Stomach (tissue), 8 donors: ENCODE measurements at regions not wholly inside any gene's neighbourhood (a gene's known extent, or its start where the extent isn't known, plus 50 kb on each side); places are given as distances from the start of the nearest gene placed in this dataset.

Experiments
- DNase-seq, 2 donors: peaks; one replicate each; pipeline versions ENCODE4 v3.0.0 to v3.0.0-alpha.2; 2013 to 2019
- H3K27ac ChIP-seq, 5 donors: fragments of 200-600 bp in 4 of 5; sonication (generic) in 4 of 5; one replicate each; pipeline ENCODE4 v1.5.1; 2013 to 2019; ENCODE audit warnings: mild to moderate bottlenecking in 1 of 5, moderate library complexity in 1 of 5
- H3K27me3 ChIP-seq, 3 donors: fragments of 200-600 bp; sonication (generic); one replicate each; pipeline ENCODE4 v1.5.1; 2017 to 2019; ENCODE audit warnings: mixed run types in 1 of 3
- H3K36me3 ChIP-seq, 4 donors: fragments of 200-600 bp; sonication (generic); 1 replicate in 3 of 4; 2 replicates in 1 of 4; pipeline ENCODE4 v1.5.1; 2016 to 2019
- H3K4me1 ChIP-seq, 4 donors: fragments of 200-600 bp; sonication (generic); one replicate each; pipeline ENCODE4 v1.5.1; 2016 to 2019
- H3K4me3 ChIP-seq, 4 donors: fragments of 200-600 bp; sonication (generic) in 3 of 4; one replicate each; pipeline ENCODE4 v1.5.1; 2016 to 2019; ENCODE audit warnings: mild to moderate bottlenecking in 1 of 4
- H3K9me3 ChIP-seq, 4 donors: fragments of 200-600 bp; sonication (generic); one replicate each; pipeline ENCODE4 v1.5.1; 2016 to 2019
- CTCF ChIP-seq, 7 experiments: fragments of 450-650 bp in 4 of 7; fragments of 200-600 bp in 3 of 7; sonication (generic) in 3 of 7; IDR thresholded peaks; one replicate each; pipeline ENCODE4 v1.5.1; 2016 to 2019; ENCODE audit warnings: antibody characterized with exemption in 7 of 7, control low read depth in 2 of 7, mild to moderate bottlenecking in 1 of 7
- EP300 ChIP-seq: sonication (generic); formaldehyde crosslinking; IDR thresholded peaks from one replicate; pipeline ENCODE4 v1.6.1; 2017; ENCODE audit warnings: antibody characterized with exemption
- POLR2A ChIP-seq, 4 donors: fragments of 450-650 bp; IDR thresholded peaks; one replicate each; pipeline ENCODE4 v1.6.1; 2016; ENCODE audit warnings: antibody characterized with exemption in 4 of 4, control low read depth in 2 of 4, mild to moderate bottlenecking in 1 of 4, moderate library complexity in 1 of 4
- POLR2AphosphoS5 ChIP-seq, 3 donors: sonication (generic); formaldehyde crosslinking; IDR thresholded peaks; one replicate each; pipeline ENCODE4 v1.6.1; 2016; ENCODE audit warnings: antibody characterized with exemption in 3 of 3
- WGBS, 5 donors: extraction: QIAGEN DNeasy Blood & Tissue Kit in 3 of 5; methylation state at CpG; one replicate each; pipeline versions ENCODE4 v1.1.5 to v1.1.7; 2013 to 2018; 5-methylcytosine and 5-hydroxymethylcytosine counted together
- intact Hi-C: fragments of 100-400 bp; cut with DNase I; formaldehyde crosslinking; loops from one replicate; pipeline ENCODE4 v1.15.1; 2023; ENCODE audit warnings: low total_unique reads
- donor health status: healthy with polysubstance abuse.
- donor health status: Bipolar disorder and iron deficiency.
- donor health status: healthy.

GRCh38 chr17:65430209-65430833 is 131.1 kb downstream of the AXIN2 start:
- H3K36me3 ChIP-seq = no peaks in the 10 kb centered on the region
- no peak overlapping the region for H3K27ac ChIP-seq
- H3K9me3 ChIP-seq = peaks cover 0 to 17% (median 7%) of the 10 kb centered on the region in 4 donors
- intact Hi-C loops = no loop called here
- H3K27me3 ChIP-seq = no peaks in the 10 kb centered on the region
- WGBS, 5 donors = 59 to 70% (median 64%) methylated on average over 9 of the region's 9 CpGs
- no peak overlapping the region for H3K4me3 ChIP-seq
- no peak for DNase-seq
- no peak for TF ChIP-seq POLR2AphosphoS5 (IDR thresholded peaks at IDR 0.05)
- TF ChIP-seq POLR2A (IDR thresholded peaks at IDR 0.05) = no peak
- TF ChIP-seq EP300 = no peak
- TF ChIP-seq CTCF (IDR thresholded peaks at IDR 0.05) = no peak
- H3K4me1 ChIP-seq = no peaks in the 10 kb centered on the region

GRCh38 chr17:65423346-65424140 is 137.9 kb downstream of the AXIN2 start:
- Histone ChIP-seq H3K27me3 (no peaks in the 10 kb centered on the region), H3K27ac (no peak overlapping the region), H3K36me3 (no peaks in the 10 kb centered on the region), H3K4me3 (no peak overlapping the region), H3K4me1 (no peaks in the 10 kb centered on the region), H3K9me3 (no peaks in the 10 kb centered on the region)
- whole genome bisulfite sequencing, 5 donors = 60 to 67% (median 64%) methylated on average over 9 of the region's 9 CpGs
- no peak for DNase-seq
- intact Hi-C loops = no loop called here
- TF ChIP-seq EP300 (no peak), POLR2A (IDR thresholded peaks at IDR 0.05) (no peak), CTCF (IDR thresholded peaks at IDR 0.05) (no peak), POLR2AphosphoS5 (IDR thresholded peaks at IDR 0.05) (no peak)

- Histone ChIP-seq H3K36me3 (no peaks in the 10 kb centered on the region), H3K27ac (no peak overlapping the region), H3K4me3 (no peak overlapping the region), H3K9me3 (no peaks in the 10 kb centered on the region), H3K4me1 (no peaks in the 10 kb centered on the region), H3K27me3 (peaks cover 0 to 5% (median 0%) of the 10 kb centered on the region in 3 donors)
- TF ChIP-seq POLR2AphosphoS5 (IDR thresholded peaks at IDR 0.05) (no peak), POLR2A (IDR thresholded peaks at IDR 0.05) (no peak), CTCF (IDR thresholded peaks at IDR 0.05) (no peak), EP300 (no peak)
- DNase-seq = no peak
- 28 to 57% (median 45%) methylated on average over 3 of the region's 3 CpGs; no CpG with 5 or more reads in 1 of the 5 donors for WGBS, 5 donors
- intact Hi-C loops = no loop called here
Measured at GRCh38 chr17:65418622-65419021, 142.8 kb downstream of the AXIN2 start.

- Histone ChIP-seq H3K36me3 (no peaks in the 10 kb centered on the region), H3K9me3 (no peaks in the 10 kb centered on the region), H3K4me1 (no peaks in the 10 kb centered on the region), H3K4me3 (no peak overlapping the region), H3K27me3 (peaks cover 0 to 5% (median 0%) of the 10 kb centered on the region in 3 donors), H3K27ac (no peak overlapping the region)
- intact Hi-C loops = no loop called here
- DNase-seq = no peak
- 82 to 95% (median 86%) methylated on average over 7 of the region's 7 CpGs for WGBS, 5 donors
- no peak for TF ChIP-seq EP300
- TF ChIP-seq CTCF (IDR thresholded peaks at IDR 0.05) = no peak
- TF ChIP-seq POLR2A (IDR thresholded peaks at IDR 0.05) = no peak
- no peak for TF ChIP-seq POLR2AphosphoS5 (IDR thresholded peaks at IDR 0.05)
Measured at GRCh38 chr17:65417406-65418221, 143.8 kb downstream of the AXIN2 start.
